Neural cell (in vitro differentiated cells): ENCODE measurements at regions not wholly inside any gene's neighbourhood (a gene's known extent, or its start where the extent isn't known, plus 50 kb on each side); places are given as distances from the start of the nearest gene placed in this dataset.

Experiments used
- H2AFZ ChIP-seq: fragments of 200-600, 300-800 bp; sonication (generic), shearing (Covaris generic); 2 replicates; pipeline ENCODE4 v1.6.0; 2014; ENCODE audit warnings: low read depth, mild to moderate bottlenecking, antibody characterized with exemption, low read length, moderate library complexity
- H3F3A ChIP-seq: fragments of 200-600 bp; shearing (Covaris generic); 2 replicates; pipeline ENCODE4 v1.6.1; 2016; ENCODE audit warnings: mild to moderate bottlenecking, moderate library complexity, mixed read lengths, antibody characterized with exemption, low read length; ENCODE audit not compliant: insufficient read depth, poor library complexity, severe bottlenecking
- H3K27ac ChIP-seq: fragments of 200-600, 300-800 bp; sonication (generic), shearing (Covaris generic); 2 replicates; pipeline ENCODE4 v1.5.1; 2014; ENCODE audit warnings: mild to moderate bottlenecking, low read length, moderate library complexity
- H3K27me3 ChIP-seq: fragments of 300-800, 200-600 bp; sonication (generic), shearing (Covaris generic); 2 replicates; pipeline ENCODE4 v1.6.0; 2014; ENCODE audit warnings: mild to moderate bottlenecking, low read depth, low read length, moderate library complexity; ENCODE audit not compliant: insufficient read depth
- H3K36me3 ChIP-seq: fragments of 300-800, 200-600 bp; sonication (generic), shearing (Covaris generic); 2 replicates; pipeline ENCODE4 v1.5.1; 2014; ENCODE audit warnings: mild to moderate bottlenecking, antibody characterized with exemption, low read length, moderate library complexity; ENCODE audit not compliant: insufficient read depth
- H3K4me2 ChIP-seq: fragments of 300-800, 200-600 bp; sonication (generic), shearing (Covaris generic); 2 replicates; pipeline ENCODE4 v1.6.0; 2014; ENCODE audit warnings: mild to moderate bottlenecking, low read length
- H3K4me3 ChIP-seq: fragments of 300-800, 200-600 bp; sonication (generic), shearing (Covaris generic); 2 replicates; pipeline ENCODE4 v1.5.1; 2014; ENCODE audit warnings: mild to moderate bottlenecking, low read length, moderate library complexity
- H3K79me2 ChIP-seq: fragments of 200-600 bp; shearing (Covaris generic); replicated peaks from 2 replicates; pipeline ENCODE4 v1.6.0; 2014; ENCODE audit warnings: mild to moderate bottlenecking, low read length, moderate library complexity; ENCODE audit not compliant: insufficient read depth
- H3K9ac ChIP-seq: fragments of 300-800, 200-600 bp; sonication (generic), shearing (Covaris generic); 2 replicates; pipeline ENCODE4 v1.6.1; 2016; ENCODE audit warnings: mild to moderate bottlenecking, low read length, mixed read lengths
- H3K9me2 ChIP-seq: fragments of 200-600 bp; shearing (Covaris generic); 2 replicates; pipeline ENCODE4 v1.6.1; 2016; ENCODE audit warnings: mild to moderate bottlenecking, low read length, mixed read lengths; ENCODE audit not compliant: insufficient read depth
- H3K9me3 ChIP-seq: fragments of 200-600, 300-800 bp; sonication (generic), shearing (Covaris generic); 2 replicates; pipeline ENCODE4 v1.6.1; 2016; ENCODE audit warnings: mild to moderate bottlenecking, mixed run types, low read length, moderate library complexity, mixed read lengths
- H4K20me1 ChIP-seq: fragments of 200-600 bp; shearing (Covaris generic); 2 replicates; pipeline ENCODE4 v1.6.1; 2016; ENCODE audit warnings: mild to moderate bottlenecking, mixed run types; ENCODE audit not compliant: insufficient read depth
- CTCF ChIP-seq: fragments of 450-650 bp; IDR thresholded peaks from 2 replicates; pipeline ENCODE4 v1.5.1; 2014; ENCODE audit warnings: antibody characterized with exemption, mild to moderate bottlenecking, moderate library complexity; ENCODE audit not compliant: poor library complexity, severe bottlenecking
- EP300 ChIP-seq: fragments of 450-650 bp; conservative IDR thresholded peaks from 2 replicates; pipeline ENCODE4 v1.6.1; 2014; ENCODE audit warnings: antibody characterized with exemption, mild to moderate bottlenecking, moderate library complexity; ENCODE audit not compliant: poor library complexity, severe bottlenecking
- EZH2 ChIP-seq: fragments of 200-600, 300-800 bp; shearing (Covaris generic), sonication (generic); IDR thresholded peaks from 2 replicates; pipeline ENCODE4 v1.6.1; 2014; ENCODE audit warnings: antibody characterized with exemption, low read length, borderline replicate concordance, mild to moderate bottlenecking; ENCODE audit not compliant: insufficient read depth, poor library complexity, severe bottlenecking
- MXI1 ChIP-seq: fragments of 450-650 bp; conservative IDR thresholded peaks from 2 replicates; pipeline ENCODE4 v1.6.1; 2014; ENCODE audit warnings: antibody characterized with exemption, mild to moderate bottlenecking; ENCODE audit not compliant: poor library complexity, severe bottlenecking
- POLR2AphosphoS5 ChIP-seq: IDR thresholded peaks from 2 replicates; pipeline ENCODE4 v1.6.1; 2012
- RAD21 ChIP-seq: fragments of 450-650 bp; conservative IDR thresholded peaks from 2 replicates; pipeline ENCODE4 v1.6.1; 2014; ENCODE audit warnings: antibody characterized with exemption, mild to moderate bottlenecking, moderate library complexity
- REST ChIP-seq: IDR thresholded peaks from 2 replicates; pipeline ENCODE4 v1.6.1; 2012; ENCODE audit warnings: borderline replicate concordance
- SMC3 ChIP-seq: fragments of 450-650 bp; conservative IDR thresholded peaks from 2 replicates; pipeline ENCODE4 v1.6.1; 2014; ENCODE audit warnings: antibody characterized with exemption, mild to moderate bottlenecking, moderate library complexity; ENCODE audit not compliant: poor library complexity
- TAF1 ChIP-seq: IDR thresholded peaks from 2 replicates; pipeline ENCODE4 v1.6.1; 2012; ENCODE audit warnings: low read depth

- no peak overlapping the region for H3K9ac ChIP-seq
- H3K27me3 ChIP-seq = no peaks in the 10 kb centered on the region
- TF ChIP-seq EP300 (no peak), POLR2AphosphoS5 (no peak), EZH2 (no peak), REST (no peak), SMC3 (no peak)
- no peaks in the 10 kb centered on the region for H3F3A ChIP-seq
- no peaks in the 10 kb centered on the region for H3K79me2 ChIP-seq
- no peaks in the 10 kb centered on the region for H3K9me3 ChIP-seq
- no peaks in the 10 kb centered on the region for H3K9me2 ChIP-seq
- no peak overlapping the region for H3K4me2 ChIP-seq
- H3K27ac ChIP-seq = no peak overlapping the region
- no peak overlapping the region for H2AFZ ChIP-seq
- no peak overlapping the region for H3K4me3 ChIP-seq
- no peaks in the 10 kb centered on the region for H3K36me3 ChIP-seq
- no peaks in the 10 kb centered on the region for H4K20me1 ChIP-seq
Observed at GRCh38 chr17:52762147-52762793, 603.8 kb upstream of the CA10 start.

- TF ChIP-seq SMC3 = no peak
- TF ChIP-seq TAF1 = no peak
- TF ChIP-seq CTCF = no peak
- no peak for TF ChIP-seq REST
- no peak for TF ChIP-seq EZH2
- TF ChIP-seq POLR2AphosphoS5 = no peak
- no peak for TF ChIP-seq MXI1
- no peak for TF ChIP-seq RAD21
- no peak for TF ChIP-seq EP300
- no peaks in the 10 kb centered on the region for H3K36me3 ChIP-seq
- H3K27ac ChIP-seq = no peak overlapping the region
- no peaks in the 10 kb centered on the region for H4K20me1 ChIP-seq
- H3F3A ChIP-seq = no peaks in the 10 kb centered on the region
- no peak overlapping the region for H3K9ac ChIP-seq
- H2AFZ ChIP-seq = no peak overlapping the region
- no peak overlapping the region for H3K4me2 ChIP-seq
- no peaks in the 10 kb centered on the region for H3K9me3 ChIP-seq
- no peak overlapping the region for H3K4me3 ChIP-seq
- no peaks in the 10 kb centered on the region for H3K27me3 ChIP-seq
- no peaks in the 10 kb centered on the region for H3K9me2 ChIP-seq
- H3K79me2 ChIP-seq = no peaks in the 10 kb centered on the region
Observed at GRCh38 chr17:52759864-52760263, 601.4 kb upstream of the CA10 start.
